HK-2 (cell line): ENCODE measurements at regions not wholly inside any gene's neighbourhood (a gene's known extent, or its start where the extent isn't known, plus 50 kb on each side); places are given as distances from the start of the nearest gene placed in this dataset.
A peak's percentile ranks its signal among the peaks of the same experiment; 100 is the strongest.

Experiments used
- DNase-seq: peaks from one replicate; pipeline ENCODE4 v3.0.0-alpha.2; 2018; ENCODE audit not compliant: unreplicated experiment

- no peak for DNase-seq
Observed at GRCh38 chr3:111311709-111312235, 230.2 kb upstream of the CD96 start.

- DNase-seq = no peak
Observed at GRCh38 chr3:111314181-111314873, 227.7 kb upstream of the CD96 start.

- no peak for DNase-seq
Observed at GRCh38 chr3:111314898-111315297, 227.1 kb upstream of the CD96 start.

- no peak for DNase-seq
Observed at GRCh38 chr3:111315930-111316587, 225.9 kb upstream of the CD96 start.

GRCh38 chr3:111318289-111318688 lies 223.7 kb upstream of the CD96 start:
- DNase-seq = no peak

- DNase-seq = no peak
Observed at GRCh38 chr3:111319598-111319997, 222.4 kb upstream of the CD96 start.

DNA sequence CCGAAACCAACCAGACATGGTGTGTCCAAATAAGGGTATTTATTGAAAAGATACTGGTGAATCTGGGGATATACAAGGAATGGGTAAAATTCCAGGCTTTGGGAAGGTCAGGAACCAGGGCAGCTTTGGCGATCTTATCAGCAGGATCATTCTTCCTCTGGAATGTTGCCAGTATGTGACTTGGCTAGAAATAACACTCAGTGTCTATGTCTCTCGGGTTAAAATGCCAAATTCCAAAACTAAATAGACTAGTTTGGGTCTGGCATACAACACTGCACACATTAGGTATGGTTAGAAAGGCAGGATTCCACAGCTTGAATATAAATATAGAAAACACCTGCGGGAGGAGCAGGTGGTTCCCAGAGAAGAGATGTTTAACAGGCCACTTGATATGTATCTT lies 220.2 kb upstream of the CD96 start:
- no peak for DNase-seq

DNA sequence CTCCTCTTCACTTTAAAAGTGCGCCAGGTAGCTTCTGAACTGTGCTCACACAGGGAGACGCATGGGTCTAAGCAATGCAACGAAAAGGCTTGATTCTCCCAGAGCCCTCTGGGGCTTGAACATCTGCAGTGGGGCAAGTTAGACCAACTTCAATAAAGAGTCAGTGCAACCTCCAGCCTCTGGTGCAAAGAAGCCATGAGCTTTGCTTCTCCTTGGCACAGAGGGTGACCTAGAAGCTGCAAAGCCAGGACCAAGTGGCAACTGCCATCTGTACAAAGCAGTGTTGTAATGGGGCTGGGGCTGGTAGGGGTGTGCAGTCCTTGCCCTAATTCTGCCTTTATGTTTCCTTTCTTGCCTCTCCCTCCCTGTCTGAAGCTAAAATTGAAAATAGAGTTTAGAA lies 219.0 kb upstream of the CD96 start:
- DNase-seq = no peak

DNA sequence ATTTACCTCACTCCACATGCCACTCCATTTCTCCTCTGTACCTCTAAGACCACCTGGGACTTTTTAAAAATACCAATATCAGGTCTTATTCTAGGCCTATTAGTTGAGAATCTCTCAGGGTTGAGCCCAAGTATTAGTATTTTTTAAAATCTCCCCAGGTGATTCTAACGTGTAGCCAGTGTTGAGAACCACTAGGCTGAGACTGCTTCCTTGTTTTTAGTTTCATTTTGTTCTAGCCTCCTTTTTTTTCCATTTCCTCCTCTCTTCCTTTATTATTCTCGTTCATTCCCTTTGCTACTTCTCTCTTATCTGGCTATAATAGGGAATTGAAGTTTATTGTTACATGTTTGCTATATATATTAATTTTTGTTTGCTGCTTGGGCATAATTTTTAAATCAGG lies 217.8 kb upstream of the CD96 start:
- no peak for DNase-seq

- DNase-seq = no peak
Observed at GRCh38 chr3:111324645-111325044, 217.4 kb upstream of the CD96 start.

GRCh38 chr3:111325160-111325718 lies 216.8 kb upstream of the CD96 start:
- no peak for DNase-seq

GRCh38 chr3:111326144-111326995 lies 215.6 kb upstream of the CD96 start:
- DNase-seq = no peak

- DNase-seq = no peak
Observed at GRCh38 chr3:111331306-111331705, 210.7 kb upstream of the CD96 start.

DNA sequence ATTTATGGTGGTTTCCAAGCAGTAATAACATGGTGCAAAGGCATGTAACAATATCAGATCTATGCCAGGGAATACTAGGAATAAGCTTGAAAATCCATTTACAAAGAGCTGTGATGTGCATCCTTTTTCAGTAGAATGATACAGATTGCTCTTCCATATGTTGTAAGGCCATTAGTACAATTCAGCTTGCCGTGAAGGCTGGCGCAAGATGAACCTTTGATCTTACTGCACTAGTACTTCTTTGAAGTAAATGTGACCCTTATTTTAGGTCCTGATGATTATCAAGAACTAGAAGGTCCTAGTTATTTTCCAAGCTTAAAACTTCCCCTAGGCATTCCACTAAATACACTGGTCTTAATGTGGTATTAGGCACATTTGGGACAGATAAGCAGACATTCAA lies 210.1 kb upstream of the CD96 start:
- DNase-seq = no peak

DNA sequence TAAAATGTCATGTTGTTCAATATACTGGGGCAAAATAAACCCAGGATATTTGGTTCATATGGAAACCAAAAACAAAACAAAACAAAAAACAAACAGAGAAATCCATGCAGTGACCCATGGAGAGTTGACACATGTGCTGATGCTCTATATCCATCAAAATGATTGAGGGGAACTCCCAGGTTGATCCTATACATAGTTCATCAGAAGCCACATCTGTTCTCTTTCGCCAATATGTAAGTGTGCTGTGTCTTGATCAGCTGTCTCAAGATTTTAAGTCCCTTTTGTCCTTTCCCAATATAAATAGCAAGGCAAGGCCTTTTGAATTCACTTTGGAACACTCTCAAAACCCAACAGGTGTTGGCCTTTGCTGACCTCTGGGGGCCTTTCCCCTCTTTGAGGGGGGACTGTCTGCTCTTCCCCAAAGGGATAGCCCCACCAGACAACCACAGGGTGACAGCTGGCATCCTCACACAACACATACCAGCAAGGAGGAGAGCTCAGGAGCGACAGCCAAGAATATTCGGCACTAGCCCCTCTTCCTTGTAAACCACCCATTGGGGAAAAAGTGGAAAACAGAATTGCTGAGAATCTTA lies 209.4 kb upstream of the CD96 start:
- DNase-seq = no peak

- DNase-seq = no peak
Observed at GRCh38 chr3:111333642-111334041, 208.4 kb upstream of the CD96 start.

DNA sequence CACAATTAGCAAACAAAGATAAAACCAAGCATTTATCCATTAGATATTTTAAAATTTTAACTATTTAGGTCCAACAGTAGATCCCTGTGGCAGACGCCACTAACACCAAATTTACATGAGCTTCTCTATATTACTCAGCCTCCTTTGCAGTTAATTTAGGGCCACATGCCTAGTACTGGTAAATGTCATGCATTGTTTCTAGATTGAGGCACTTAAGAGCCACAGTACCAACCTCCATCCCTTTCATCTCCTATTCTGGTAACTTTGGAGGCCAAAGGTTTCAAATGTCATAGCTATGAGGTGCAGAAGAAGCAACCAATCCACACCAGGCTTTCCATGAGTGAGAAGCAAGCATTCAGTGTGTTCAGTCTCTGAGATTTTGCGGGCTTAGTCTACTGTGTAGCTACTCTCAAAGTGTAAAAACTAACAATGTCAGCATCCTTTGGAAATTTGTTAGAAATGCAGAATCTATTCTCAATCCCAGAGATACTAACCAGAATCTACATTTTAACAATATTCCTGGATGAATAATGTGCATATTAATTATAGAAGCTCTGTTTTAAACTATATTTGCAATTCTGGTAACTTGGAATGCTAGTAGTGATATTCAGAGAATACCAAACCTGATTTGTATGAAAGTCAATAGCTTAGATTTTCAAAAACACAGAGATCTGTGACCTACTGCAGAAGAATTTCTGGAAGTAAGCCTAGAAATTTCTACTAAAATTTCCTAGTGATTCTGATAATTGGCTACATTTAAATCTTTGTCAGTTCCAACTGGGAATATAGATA lies 206.3 kb upstream of the CD96 start:
- DNase-seq = no peak

DNA sequence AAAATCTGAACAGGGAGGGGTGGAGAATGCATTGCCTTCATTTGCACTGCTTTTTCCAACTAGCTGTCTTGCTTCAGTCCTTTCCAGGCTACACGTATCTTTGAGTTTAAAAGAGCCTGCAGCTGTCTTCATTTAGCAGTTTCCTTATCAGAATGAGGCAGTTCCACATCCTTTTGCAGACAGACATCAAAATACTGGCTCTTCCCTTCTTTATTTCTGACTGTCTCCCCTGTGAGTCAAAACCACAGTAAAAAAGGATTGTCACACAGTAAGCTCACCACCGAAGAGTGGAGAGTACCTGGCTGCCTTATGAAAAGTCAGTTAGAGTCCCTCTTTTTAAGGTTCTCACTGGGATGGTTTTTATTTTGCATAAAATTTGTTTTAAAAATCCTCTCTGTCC lies 205.5 kb upstream of the CD96 start:
- no peak for DNase-seq

GRCh38 chr3:111338059-111338698 lies 203.8 kb upstream of the CD96 start:
- DNase-seq = peak; percentile 59

- DNase-seq = no peak
Observed at GRCh38 chr3:111339017-111339416, 203.0 kb upstream of the CD96 start.

- no peak for DNase-seq
Observed at GRCh38 chr3:111351334-111351733, 190.7 kb upstream of the CD96 start.
